GM21529 (cell line): ENCODE measurements at regions not wholly inside any gene's neighbourhood (a gene's known extent, or its start where the extent isn't known, plus 50 kb on each side); places are given as distances from the start of the nearest gene placed in this dataset.

ENCODE experiments used
- ATAC-seq: cut with Tn5 transposase; IDR thresholded peaks from one replicate; pipeline ENCODE4 v1.9.1; 2021; ENCODE audit not compliant: unreplicated experiment

DNA sequence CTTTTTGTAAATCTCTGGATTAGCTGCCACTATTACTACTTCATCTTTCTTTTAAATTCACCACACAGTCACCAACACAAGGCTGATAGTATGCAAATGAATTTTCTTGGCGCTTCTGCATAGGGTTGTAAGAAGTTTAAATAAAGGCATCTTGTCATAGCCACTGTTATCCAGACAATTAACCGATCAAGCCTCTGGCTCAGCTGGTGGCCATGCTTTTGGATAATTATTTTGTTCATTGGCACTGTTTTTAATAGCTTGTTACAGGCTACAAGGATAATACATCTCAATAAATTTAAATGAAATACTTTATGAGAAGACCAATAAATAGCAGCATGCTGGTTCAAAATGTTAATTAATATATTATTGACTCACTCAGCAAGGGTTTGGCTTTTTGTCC lies 1261.0 kb downstream of the FAM181B start:
- no peak for ATAC-seq

DNA sequence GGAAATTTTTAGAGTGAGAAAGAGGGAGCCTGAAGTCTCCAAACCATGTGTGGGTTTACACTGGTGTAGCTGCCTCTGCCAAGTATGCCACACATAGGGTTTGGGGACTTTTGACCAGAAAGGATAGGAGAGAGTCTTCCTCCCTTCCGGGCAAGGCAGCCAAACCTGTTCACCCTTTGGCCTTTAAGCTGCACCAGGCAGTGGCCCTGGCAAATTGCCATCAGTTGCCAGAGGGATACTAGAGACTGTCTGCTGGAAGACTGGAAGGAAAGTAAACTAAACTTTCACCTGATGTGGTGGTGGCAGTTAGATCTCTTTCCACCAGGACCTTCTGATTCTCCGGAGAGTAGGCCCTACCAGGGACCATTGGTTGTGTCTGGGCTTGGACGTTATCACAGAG lies 1263.2 kb downstream of the FAM181B start:
- ATAC-seq = no peak

DNA sequence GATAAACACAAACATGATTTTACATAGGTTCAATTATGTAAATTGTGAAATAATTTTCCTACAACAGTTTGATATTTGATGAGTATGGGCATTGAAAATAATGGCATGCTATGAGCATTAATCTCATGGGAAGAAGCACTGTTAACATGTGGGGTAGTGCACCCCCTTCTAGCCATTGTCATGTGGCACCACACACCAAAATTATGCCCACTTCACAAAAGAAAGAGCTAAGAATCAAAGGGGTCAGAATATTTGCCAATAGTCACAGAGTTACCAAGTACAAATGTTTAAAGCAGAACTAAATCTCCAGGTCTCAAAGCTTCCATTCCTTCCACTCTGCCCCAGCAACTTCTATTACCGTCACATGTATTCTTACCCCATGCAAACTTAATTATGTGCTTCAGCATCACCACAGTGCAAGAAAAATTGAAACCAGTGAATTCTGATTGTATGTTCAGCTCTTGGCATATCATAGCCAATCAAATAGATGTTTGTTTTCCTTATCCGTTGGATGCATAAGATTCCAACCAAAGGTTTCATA lies 1273.8 kb downstream of the FAM181B start:
- no peak for ATAC-seq

DNA sequence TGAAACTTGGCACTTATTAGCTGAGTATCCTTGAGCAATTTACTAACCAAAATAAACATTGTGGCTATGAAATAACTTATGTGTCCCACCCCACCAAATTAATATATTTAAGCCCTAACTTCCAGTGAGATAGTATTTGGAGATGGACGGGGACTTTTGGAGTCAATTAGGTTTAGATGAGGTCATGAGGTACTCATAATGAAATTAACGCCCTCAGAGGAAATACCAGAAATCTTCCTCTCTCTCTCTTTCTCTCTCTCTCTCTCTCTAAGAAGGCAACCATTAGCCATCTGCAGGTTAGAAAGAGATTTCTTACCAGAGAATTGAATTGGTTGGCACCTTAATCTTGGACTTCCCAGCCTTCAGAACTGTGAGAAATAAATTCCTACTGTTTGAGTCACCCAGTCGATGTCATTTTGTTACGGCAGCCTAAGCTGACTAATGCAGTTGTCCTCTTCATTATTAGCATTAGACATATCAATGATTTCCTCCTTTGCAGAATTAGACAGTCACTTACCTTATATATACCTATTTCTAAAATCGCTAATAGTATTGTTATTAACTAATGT lies 1284.0 kb downstream of the FAM181B start:
- no peak for ATAC-seq

DNA sequence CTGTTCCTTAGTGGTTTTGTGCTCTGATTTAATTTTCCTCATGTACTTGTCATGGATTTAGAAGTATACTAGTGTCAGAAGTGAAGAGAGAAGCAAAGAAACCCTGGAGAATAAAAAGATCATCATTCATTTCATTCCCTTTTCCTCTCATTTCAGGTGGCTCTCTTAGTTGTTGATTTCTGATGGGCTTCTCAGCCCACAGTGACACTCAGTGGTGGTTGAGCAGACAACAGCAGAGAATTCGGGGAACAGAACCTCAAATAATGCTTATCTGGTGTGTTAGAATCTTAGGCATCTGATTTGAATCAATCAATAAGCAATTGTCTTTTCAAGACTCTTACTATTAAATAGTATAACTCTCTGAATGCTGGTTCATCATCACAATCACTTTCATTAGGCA lies 1289.4 kb downstream of the FAM181B start:
- ATAC-seq = no peak

DNA sequence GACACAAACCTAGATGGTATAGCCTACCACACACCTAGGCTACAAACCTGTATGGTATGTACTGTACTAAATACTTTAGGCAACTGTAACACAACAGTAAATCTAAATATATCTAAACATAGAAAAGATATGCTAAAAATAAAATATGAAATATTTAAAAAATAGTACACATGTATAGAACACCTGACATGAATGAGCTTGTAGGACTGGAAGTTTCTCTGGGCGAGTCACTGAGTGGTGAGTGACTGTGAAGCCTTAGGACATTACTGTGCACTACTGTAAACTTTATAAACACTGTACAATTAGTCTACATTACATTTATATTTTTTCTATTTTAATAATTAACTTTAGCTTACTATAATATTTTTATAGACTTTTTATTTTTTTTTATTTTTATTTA lies 1301.3 kb downstream of the FAM181B start:
- ATAC-seq = no peak

DNA sequence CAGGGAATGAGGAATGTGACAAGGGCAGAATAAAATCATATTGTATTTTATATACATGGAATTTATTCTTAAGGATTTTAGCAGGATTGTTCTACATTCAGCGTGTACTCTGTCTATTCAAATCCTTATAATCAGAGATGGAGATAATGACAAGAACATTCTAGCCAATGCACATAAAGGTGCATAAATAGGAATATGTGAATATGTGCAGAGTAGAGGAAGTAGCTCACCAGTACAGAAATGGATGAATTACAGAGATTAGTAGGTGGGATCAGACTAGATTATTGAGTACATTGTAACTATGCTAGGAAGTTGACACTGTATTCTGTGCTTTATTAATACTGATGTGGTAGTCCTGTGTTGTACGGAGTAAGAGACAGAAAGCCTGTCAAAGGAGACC lies 1308.8 kb downstream of the FAM181B start:
- no peak for ATAC-seq

DNA sequence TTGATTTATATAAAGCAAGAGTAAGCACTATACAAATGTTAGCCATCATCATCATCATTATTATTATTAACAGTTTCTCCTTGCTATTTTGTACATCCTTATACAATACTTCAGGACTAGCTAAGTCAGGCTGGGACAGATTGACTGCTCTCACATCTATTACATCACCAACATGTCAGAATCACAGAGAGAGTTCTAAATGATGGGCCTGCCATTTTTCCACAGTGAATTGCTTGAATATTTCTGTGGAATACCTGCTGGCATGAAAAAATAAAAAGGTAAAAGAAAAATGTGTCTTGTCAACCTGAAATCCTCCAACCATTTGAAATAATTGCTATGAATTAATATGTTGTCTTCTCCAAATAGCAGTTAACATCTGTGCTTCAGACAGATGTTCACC lies 1311.3 kb downstream of the FAM181B start:
- no peak for ATAC-seq

DNA sequence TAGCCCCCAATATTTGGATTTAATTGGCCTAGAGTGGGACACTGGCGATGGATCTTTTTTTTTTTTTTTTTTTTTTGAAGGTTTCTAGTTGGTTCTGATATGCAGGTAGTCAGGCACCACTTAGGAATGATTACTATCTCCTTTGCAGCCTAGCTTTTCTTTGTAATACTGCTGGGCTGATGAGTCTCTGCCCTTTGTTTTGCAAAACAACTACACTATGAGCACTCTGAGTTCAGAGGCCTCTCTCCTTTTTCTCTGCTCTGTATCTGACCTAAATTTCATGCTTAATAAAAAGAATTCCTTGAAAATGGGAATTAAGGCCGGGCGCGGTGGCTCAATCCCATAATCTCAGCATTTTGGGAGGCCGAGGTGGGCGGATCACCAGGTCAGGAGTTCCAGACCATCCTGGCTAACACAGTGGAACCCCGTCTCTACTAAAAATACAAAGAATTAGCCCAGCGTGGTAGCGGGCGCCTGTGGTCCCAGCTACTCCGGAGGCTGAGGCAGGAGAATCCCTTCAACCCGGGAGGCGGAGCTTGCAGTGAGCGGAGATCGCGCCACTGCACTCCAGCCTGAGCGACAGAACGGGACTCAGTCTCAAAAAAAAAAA lies 1312.3 kb downstream of the FAM181B start:
- ATAC-seq = no peak

DNA sequence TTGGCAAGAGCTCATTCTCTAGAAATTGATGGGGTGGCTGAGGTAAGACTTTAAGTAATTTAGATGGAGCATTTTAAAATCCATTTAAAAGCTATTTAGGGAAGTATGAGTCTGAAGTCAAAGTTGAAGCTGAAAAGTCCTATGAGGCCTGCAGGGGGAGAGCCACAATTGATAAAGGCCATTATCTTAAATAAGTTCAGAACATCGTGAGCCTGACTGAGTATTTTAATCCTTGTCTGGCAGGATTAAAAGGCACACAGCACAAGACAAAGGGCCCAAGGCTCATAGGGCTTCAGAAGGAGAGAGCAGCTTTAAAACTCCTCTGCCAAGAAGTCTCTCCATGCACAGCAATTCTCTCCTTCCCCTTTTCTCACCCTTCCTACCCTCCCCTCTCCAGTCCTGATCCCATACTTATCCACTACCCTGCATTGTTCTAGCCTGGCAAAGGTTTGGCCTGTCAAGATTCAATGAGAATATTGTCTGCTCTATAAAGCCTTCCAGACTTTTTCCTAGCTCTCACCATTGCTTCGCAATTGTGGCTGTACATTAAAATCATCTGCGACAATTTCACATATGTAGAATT lies 1312.9 kb downstream of the FAM181B start:
- ATAC-seq = no peak

DNA sequence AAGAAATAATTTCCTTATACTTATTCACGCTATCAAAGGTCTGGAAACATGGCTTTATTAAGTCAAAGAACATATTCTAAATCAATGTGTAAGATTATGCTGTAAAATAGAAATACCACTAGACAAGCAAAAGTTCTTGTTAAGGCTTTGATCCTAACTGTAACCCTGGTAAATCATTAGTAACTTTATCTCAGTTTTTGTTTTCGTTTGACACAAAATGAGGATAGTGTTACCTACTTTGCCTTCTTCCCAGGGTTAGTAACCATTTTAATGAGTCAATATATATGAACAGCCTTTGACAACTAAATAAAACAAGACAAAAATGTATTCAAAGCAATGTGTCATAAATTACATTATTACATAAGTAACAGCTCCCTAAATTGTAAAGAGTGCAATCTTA lies 1336.3 kb downstream of the FAM181B start:
- ATAC-seq = no peak

DNA sequence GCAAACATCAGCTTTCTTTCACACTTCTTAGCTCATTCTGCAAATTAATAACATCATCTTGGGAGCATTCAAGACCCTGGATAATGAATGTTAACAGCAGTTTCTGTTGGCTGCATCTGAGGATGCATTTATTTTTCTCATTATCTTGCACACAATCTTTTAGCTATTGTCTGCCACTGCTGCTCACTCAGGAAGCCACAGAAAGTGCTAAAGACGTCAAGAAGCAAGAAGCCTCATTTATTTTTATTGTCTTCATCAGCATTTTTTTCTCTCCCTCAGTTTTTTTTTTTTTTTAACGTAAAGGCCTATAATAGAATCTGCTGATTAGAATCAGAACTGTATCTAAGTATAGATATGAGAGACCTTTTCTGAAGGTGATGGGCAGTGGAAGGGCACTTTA lies 1339.4 kb downstream of the FAM181B start:
- no peak for ATAC-seq

DNA sequence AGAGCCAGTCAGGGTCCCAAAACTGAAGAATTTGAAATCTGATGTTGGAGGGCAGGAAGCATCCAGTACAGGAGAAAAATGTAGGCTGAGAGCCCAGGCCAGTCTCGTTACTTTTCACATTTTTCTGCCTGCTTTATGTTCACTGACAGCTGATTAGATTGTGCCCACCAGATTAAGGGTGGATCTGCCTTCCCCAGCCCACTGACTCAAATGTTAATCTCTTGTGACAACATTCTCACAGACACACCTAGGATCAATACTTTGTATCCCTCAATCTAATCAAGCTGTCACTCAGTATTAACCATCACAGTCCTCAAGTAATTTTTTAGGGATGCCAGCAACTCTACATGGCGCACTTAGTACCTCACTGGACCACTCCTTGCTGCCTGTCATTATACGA lies 1345.3 kb downstream of the FAM181B start:
- ATAC-seq = no peak

DNA sequence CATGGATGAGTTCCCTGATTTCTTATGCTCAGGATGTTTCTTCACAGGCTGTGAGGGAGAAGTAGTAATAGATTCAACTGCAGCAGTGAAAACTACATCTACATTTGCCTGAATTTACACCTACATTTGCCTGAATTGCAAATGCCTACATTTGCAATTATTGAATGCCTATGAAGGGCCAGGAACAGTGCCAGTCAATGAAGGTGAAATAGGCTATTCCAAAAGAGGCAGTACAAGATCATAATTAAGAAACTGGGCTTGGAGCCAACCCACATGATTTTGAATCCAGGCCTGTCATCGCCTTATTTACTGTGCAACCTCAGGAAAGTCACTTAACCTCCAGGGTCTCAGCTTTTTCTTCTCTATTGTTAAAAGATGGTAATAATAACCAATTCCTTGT lies 1353.3 kb downstream of the FAM181B start:
- no peak for ATAC-seq

DNA sequence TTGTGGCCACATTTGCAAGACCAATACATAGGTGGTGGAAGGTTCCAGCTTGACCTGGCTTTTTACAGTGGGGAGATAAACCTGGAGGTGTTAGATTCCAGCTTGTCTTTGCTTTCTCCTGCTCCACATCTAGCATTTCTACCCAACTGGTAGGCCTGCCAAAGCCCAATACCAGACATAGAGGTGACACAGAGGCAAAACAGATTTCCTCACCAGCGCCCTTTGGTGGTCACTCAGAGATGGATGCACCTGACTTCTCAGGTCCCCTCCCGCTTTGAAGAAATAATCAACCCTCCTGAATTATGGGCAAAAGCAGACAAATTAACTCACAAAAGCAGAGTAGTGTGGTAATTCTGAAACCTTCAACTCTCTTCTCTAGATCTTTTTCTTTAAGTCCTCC lies 1356.2 kb downstream of the FAM181B start:
- ATAC-seq = no peak

DNA sequence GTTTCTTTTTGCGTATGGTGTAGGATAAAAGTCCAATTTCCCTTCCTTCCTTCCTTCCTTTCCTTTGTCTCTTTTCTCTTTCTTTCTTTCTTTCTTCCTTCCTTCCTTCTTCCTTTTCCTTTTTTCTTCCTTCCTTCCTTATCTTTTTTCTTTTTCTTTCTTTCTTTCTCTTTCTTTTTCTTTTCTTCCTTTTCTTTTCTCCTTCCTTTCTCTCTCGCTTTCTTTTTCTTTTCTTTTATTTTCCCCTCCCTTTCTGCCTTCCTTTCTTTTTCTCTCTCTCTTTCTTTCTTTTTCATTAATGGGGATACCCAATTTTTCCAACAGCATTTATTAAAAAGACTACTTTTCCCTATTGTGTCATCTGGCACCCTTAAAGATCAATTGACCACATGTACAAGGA lies 1359.7 kb downstream of the FAM181B start:
- ATAC-seq = no peak

DNA sequence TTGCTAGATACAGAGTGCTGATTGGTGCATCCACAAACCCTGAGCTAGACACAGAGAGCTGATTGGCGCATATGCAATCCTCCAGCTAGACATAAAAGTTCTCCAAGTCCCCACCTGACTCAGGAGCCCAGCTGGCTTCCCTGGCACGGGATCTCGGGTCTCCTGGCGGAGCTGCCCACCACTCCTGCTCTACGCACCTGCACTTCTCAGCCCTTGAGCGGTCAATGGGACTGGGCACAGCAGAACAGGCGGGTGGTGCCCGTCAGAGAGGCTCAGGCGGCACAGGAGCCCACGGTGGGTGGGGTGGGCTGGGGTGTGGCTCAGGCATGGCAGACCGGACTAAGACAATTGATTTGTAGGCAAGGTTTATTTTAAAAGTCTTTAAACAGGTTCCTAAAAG lies 1365.5 kb downstream of the FAM181B start:
- no peak for ATAC-seq

DNA sequence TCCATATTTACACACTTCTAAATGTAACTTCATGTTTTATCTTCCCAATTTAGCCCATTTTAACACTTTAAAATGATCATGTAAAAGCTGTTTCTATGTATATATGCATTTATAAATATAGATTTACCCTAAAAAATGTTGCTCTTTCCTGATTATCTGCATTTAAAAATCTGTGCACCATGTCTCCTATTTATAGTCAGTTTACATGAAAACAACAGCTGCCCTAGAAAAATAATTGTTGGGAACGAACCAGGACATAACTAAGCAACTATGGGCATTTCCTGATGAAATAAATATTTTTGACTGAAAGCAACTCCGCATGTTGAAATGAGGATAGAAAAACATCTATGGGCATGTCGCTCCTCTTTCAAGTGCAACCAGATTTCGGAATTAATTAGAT lies 1368.2 kb downstream of the FAM181B start:
- ATAC-seq = no peak

DNA sequence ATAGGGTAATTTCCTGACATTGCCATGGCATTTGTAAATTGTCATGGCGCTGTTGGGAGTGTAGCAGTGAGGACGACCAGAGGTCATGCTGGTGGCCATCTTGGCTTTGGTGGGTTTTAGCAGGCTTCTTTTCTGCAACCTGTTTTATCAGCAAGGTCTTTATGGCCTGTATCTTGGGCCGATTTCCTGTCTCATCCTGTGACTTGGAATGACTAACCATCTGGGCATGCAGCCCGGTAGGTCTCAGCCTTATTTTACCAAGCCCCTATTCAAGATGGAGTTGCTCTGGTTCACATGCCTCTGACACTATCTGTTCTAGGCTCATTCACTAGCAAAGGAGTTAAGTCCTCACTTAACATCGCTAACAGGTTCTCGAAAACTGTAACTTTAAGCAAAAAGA lies 1374.2 kb downstream of the FAM181B start:
- no peak for ATAC-seq

DNA sequence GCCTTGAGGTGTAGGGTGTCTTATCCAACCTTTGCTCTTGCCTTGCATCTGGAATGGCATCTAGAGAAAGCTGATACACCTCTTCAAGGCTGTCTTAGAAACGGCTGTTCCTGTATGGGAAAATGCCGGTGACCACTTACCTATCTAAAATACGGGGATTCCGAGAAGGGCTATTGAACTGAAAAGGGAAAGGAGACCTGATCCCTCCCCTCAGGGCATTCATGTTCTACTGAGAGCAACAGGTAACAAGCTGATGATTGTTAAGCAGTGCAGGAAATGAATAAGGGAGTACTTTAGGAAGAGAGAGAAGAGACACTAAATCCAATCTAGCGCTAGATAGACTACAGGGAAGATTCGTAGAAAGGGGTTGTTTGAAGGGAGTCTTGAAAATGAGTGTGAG lies 1388.1 kb downstream of the FAM181B start:
- no peak for ATAC-seq

DNA sequence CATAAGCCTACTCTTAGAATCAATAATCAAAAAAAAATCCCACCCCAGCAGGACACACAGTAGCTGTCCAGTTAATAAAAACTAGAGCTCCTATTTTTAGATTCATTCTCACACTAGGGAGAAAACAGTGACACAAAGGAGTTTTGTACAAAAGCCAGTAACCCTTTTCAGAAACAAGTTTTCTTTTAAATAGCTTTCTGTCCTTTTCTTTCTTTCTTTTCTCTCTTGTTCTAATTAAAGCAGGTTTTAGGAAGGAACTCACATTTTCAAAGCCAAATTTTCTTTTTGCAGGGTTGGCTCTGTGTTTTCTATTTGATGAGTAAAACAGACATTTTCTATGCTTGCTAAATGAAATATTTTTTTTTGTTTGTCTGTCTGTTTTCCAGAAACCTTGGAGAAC lies 1390.7 kb downstream of the FAM181B start:
- no peak for ATAC-seq

DNA sequence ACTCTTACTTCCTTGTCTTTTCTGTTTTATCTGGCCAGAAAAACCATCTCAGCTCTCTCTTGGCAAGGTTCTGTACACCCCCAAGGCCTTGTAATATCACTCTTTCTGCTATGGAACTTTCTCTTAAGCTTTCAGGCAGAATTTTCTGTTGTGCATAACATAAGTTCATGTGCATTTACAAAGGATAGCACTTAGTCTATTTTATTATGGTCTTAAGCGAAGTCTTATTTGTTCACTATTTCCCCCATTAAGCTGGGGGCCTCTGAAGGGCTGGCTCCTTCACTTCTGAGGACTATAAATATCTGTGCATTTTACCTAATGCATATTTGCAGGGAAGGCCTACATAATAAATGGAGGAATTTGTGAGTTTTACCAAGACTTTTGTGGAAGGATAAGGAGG lies 1393.4 kb downstream of the FAM181B start:
- ATAC-seq = no peak

DNA sequence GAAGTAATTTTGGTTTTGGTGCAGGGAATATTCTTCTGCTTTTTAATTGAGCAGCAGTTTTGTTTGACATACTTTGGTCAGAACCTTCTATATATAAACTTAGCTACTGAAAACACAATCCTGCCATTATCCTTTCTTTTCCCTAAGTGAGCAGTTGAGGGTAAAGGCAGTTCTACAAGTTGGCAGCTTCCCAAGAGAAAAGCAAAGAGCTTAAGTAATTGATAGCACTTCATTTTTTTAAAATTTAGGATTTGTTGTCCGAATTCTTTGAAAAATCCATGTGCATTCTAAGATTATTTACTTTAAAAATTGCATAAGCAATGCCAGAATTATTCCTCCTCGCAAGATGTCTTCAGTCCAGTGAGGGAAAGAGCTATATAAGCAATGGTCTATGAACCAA lies 1394.1 kb downstream of the FAM181B start:
- no peak for ATAC-seq
